ENCODE measurements at regions not wholly inside any gene's neighbourhood (a gene's known extent, or its start where the extent isn't known, plus 50 kb on each side); places are given as distances from the start of the nearest gene placed in this dataset.
A peak's percentile ranks its signal among the peaks of the same experiment; 100 is the strongest.

GRCh38 chr2:168343586-168343985 is 96.2 kb upstream of the STK39 start:
- H3K4me3 ChIP-seq (ENCODE audit: low read depth in 1 of 2, low read length in 2 of 2): no peak overlapping the region
- no peaks in the 10 kb centered on the region for H3K9me3 ChIP-seq (ENCODE audit: control insufficient read depth in 1 of 2, low read length in 2 of 2)
- H3K36me3 ChIP-seq (ENCODE audit: control insufficient read depth in 1 of 2, insufficient read depth in 2 of 2, low read length in 2 of 2): no peaks in the 10 kb centered on the region
- H3K4me1 ChIP-seq (ENCODE audit: control insufficient read depth in 1 of 2, insufficient read depth in 2 of 2, low read length in 2 of 2): no peaks in the 10 kb centered on the region
- no peaks in the 10 kb centered on the region for H3K27me3 ChIP-seq (ENCODE audit: low read depth, low read length)
- no peak overlapping the region for H3K27ac ChIP-seq (ENCODE audit: low read length)

GRCh38 chr2:168344706-168345105 is 97.3 kb upstream of the STK39 start:
- H3K4me1 ChIP-seq (ENCODE audit: control insufficient read depth in 1 of 2, insufficient read depth in 2 of 2, low read length in 2 of 2): no peaks in the 10 kb centered on the region
- H3K9me3 ChIP-seq (ENCODE audit: control insufficient read depth in 1 of 2, low read length in 2 of 2): no peaks in the 10 kb centered on the region
- no peak overlapping the region for H3K27ac ChIP-seq (ENCODE audit: low read length)
- H3K4me3 ChIP-seq (ENCODE audit: low read depth in 1 of 2, low read length in 2 of 2): no peak overlapping the region
- no peaks in the 10 kb centered on the region for H3K36me3 ChIP-seq (ENCODE audit: control insufficient read depth in 1 of 2, insufficient read depth in 2 of 2, low read length in 2 of 2)
- no peaks in the 10 kb centered on the region for H3K27me3 ChIP-seq (ENCODE audit: low read depth, low read length)

GRCh38 chr2:168345601-168346000 is 98.2 kb upstream of the STK39 start:
- Histone ChIP-seq H3K9me3 (ENCODE audit: control insufficient read depth in 1 of 2, low read length in 2 of 2) (no peaks in the 10 kb centered on the region), H3K4me3 (ENCODE audit: low read depth in 1 of 2, low read length in 2 of 2) (no peak overlapping the region), H3K4me1 (ENCODE audit: control insufficient read depth in 1 of 2, insufficient read depth in 2 of 2, low read length in 2 of 2) (no peaks in the 10 kb centered on the region), H3K27me3 (ENCODE audit: low read depth, low read length) (no peaks in the 10 kb centered on the region), H3K36me3 (ENCODE audit: control insufficient read depth in 1 of 2, insufficient read depth in 2 of 2, low read length in 2 of 2) (no peaks in the 10 kb centered on the region), H3K27ac (ENCODE audit: low read length) (no peak overlapping the region)

- Histone ChIP-seq H3K27me3 (ENCODE audit: low read depth, low read length) (no peaks in the 10 kb centered on the region), H3K27ac (ENCODE audit: low read length) (peak overlapping the region; percentile 68), H3K9me3 (ENCODE audit: control insufficient read depth in 1 of 2, low read length in 2 of 2) (no peaks in the 10 kb centered on the region), H3K4me3 (ENCODE audit: low read depth in 1 of 2, low read length in 2 of 2) (peak overlapping the region; percentile 65 to 80), H3K36me3 (ENCODE audit: control insufficient read depth in 1 of 2, insufficient read depth in 2 of 2, low read length in 2 of 2) (no peaks in the 10 kb centered on the region), H3K4me1 (ENCODE audit: control insufficient read depth in 1 of 2, insufficient read depth in 2 of 2, low read length in 2 of 2) (no peaks in the 10 kb centered on the region)
Measured at GRCh38 chr2:168346725-168347477, 99.5 kb upstream of the STK39 start.

- H3K4me3 ChIP-seq (ENCODE audit: low read depth in 1 of 2, low read length in 2 of 2): no peak overlapping the region
- H3K9me3 ChIP-seq (ENCODE audit: control insufficient read depth in 1 of 2, low read length in 2 of 2): no peaks in the 10 kb centered on the region
- no peaks in the 10 kb centered on the region for H3K27me3 ChIP-seq (ENCODE audit: low read depth, low read length)
- no peak overlapping the region for H3K27ac ChIP-seq (ENCODE audit: low read length)
- no peaks in the 10 kb centered on the region for H3K36me3 ChIP-seq (ENCODE audit: control insufficient read depth in 1 of 2, insufficient read depth in 2 of 2, low read length in 2 of 2)
- H3K4me1 ChIP-seq (ENCODE audit: control insufficient read depth in 1 of 2, insufficient read depth in 2 of 2, low read length in 2 of 2): no peaks in the 10 kb centered on the region
Measured at GRCh38 chr2:168348076-168348475, 100.7 kb upstream of the STK39 start.

GRCh38 chr2:168350380-168350779 is 103.0 kb upstream of the STK39 start:
- H3K4me1 ChIP-seq (ENCODE audit: control insufficient read depth in 1 of 2, insufficient read depth in 2 of 2, low read length in 2 of 2): no peaks in the 10 kb centered on the region
- no peaks in the 10 kb centered on the region for H3K9me3 ChIP-seq (ENCODE audit: control insufficient read depth in 1 of 2, low read length in 2 of 2)
- H3K27me3 ChIP-seq (ENCODE audit: low read depth, low read length): no peaks in the 10 kb centered on the region
- no peak overlapping the region for H3K4me3 ChIP-seq (ENCODE audit: low read depth in 1 of 2, low read length in 2 of 2)
- no peak overlapping the region for H3K27ac ChIP-seq (ENCODE audit: low read length)
- H3K36me3 ChIP-seq (ENCODE audit: control insufficient read depth in 1 of 2, insufficient read depth in 2 of 2, low read length in 2 of 2): no peaks in the 10 kb centered on the region

GRCh38 chr2:168353251-168353650 is 102.8 kb upstream of the CERS6 start:
- H3K36me3 ChIP-seq (ENCODE audit: control insufficient read depth in 1 of 2, insufficient read depth in 2 of 2, low read length in 2 of 2): no peaks in the 10 kb centered on the region
- H3K27me3 ChIP-seq (ENCODE audit: low read depth, low read length): no peaks in the 10 kb centered on the region

GRCh38 chr2:168354499-168354898 is 101.6 kb upstream of the CERS6 start:
- Histone ChIP-seq H3K4me1 (ENCODE audit: control insufficient read depth in 1 of 2, insufficient read depth in 2 of 2, low read length in 2 of 2) (no peaks in the 10 kb centered on the region), H3K27ac (ENCODE audit: low read length) (no peak overlapping the region), H3K4me3 (ENCODE audit: low read depth in 1 of 2, low read length in 2 of 2) (no peak overlapping the region), H3K9me3 (ENCODE audit: control insufficient read depth in 1 of 2, low read length in 2 of 2) (no peaks in the 10 kb centered on the region), H3K36me3 (ENCODE audit: control insufficient read depth in 1 of 2, insufficient read depth in 2 of 2, low read length in 2 of 2) (no peaks in the 10 kb centered on the region), H3K27me3 (ENCODE audit: low read depth, low read length) (no peaks in the 10 kb centered on the region)

More at GRCh38 chr2:168353251-168353650, 102.8 kb upstream of the CERS6 start:
- Histone ChIP-seq H3K4me1 (ENCODE audit: control insufficient read depth in 1 of 2, insufficient read depth in 2 of 2, low read length in 2 of 2) (no peaks in the 10 kb centered on the region), H3K4me3 (ENCODE audit: low read depth in 1 of 2, low read length in 2 of 2) (no peak overlapping the region), H3K9me3 (ENCODE audit: control insufficient read depth in 1 of 2, low read length in 2 of 2) (no peaks in the 10 kb centered on the region), H3K27ac (ENCODE audit: low read length) (no peak overlapping the region)

- Histone ChIP-seq H3K4me3 (ENCODE audit: low read depth in 1 of 2, low read length in 2 of 2) (no peak overlapping the region), H3K27me3 (ENCODE audit: low read depth, low read length) (no peaks in the 10 kb centered on the region), H3K9me3 (ENCODE audit: control insufficient read depth in 1 of 2, low read length in 2 of 2) (no peaks in the 10 kb centered on the region), H3K27ac (ENCODE audit: low read length) (no peak overlapping the region), H3K36me3 (ENCODE audit: control insufficient read depth in 1 of 2, insufficient read depth in 2 of 2, low read length in 2 of 2) (no peaks in the 10 kb centered on the region), H3K4me1 (ENCODE audit: control insufficient read depth in 1 of 2, insufficient read depth in 2 of 2, low read length in 2 of 2) (no peaks in the 10 kb centered on the region)
Measured at GRCh38 chr2:168355121-168355520, 101.0 kb upstream of the CERS6 start.

- H3K4me3 ChIP-seq (ENCODE audit: low read depth in 1 of 2, low read length in 2 of 2): no peak overlapping the region
- no peaks in the 10 kb centered on the region for H3K9me3 ChIP-seq (ENCODE audit: control insufficient read depth in 1 of 2, low read length in 2 of 2)
- no peaks in the 10 kb centered on the region for H3K4me1 ChIP-seq (ENCODE audit: control insufficient read depth in 1 of 2, insufficient read depth in 2 of 2, low read length in 2 of 2)
- H3K27me3 ChIP-seq (ENCODE audit: low read depth, low read length): no peaks in the 10 kb centered on the region
- no peaks in the 10 kb centered on the region for H3K36me3 ChIP-seq (ENCODE audit: control insufficient read depth in 1 of 2, insufficient read depth in 2 of 2, low read length in 2 of 2)
- no peak overlapping the region for H3K27ac ChIP-seq (ENCODE audit: low read length)
Measured at GRCh38 chr2:168355779-168356476, 100.1 kb upstream of the CERS6 start.

GRCh38 chr2:168356477-168356835 is 99.6 kb upstream of the CERS6 start:
- Histone ChIP-seq H3K27me3 (ENCODE audit: low read depth, low read length) (no peaks in the 10 kb centered on the region), H3K36me3 (ENCODE audit: control insufficient read depth in 1 of 2, insufficient read depth in 2 of 2, low read length in 2 of 2) (no peaks in the 10 kb centered on the region), H3K4me1 (ENCODE audit: control insufficient read depth in 1 of 2, insufficient read depth in 2 of 2, low read length in 2 of 2) (no peaks in the 10 kb centered on the region), H3K9me3 (ENCODE audit: control insufficient read depth in 1 of 2, low read length in 2 of 2) (no peaks in the 10 kb centered on the region), H3K27ac (ENCODE audit: low read length) (no peak overlapping the region), H3K4me3 (ENCODE audit: low read depth in 1 of 2, low read length in 2 of 2) (no peak overlapping the region)
